Gastroesophageal sphincter (tissue), 4 donors: ENCODE measurements at regions not wholly inside any gene's neighbourhood (a gene's known extent, or its start where the extent isn't known, plus 50 kb on each side); places are given as distances from the start of the nearest gene placed in this dataset.

ENCODE experiments used
- ATAC-seq: fragments of 150-250 bp; one replicate; pipeline ENCODE4 v1.9.1; 2016; ENCODE audit warnings: mild to moderate bottlenecking, moderate library complexity
- H3K27ac ChIP-seq, 4 donors: fragments of 200-600 bp; sonication (generic) in 3 of 4; 1 replicate in 3 of 4; 2 replicates in 1 of 4; pipeline ENCODE4 v1.5.1; 2016 to 2019
- H3K27me3 ChIP-seq: fragments of 200-600 bp; sonication (generic); one replicate; pipeline ENCODE4 v1.5.1; 2019
- H3K36me3 ChIP-seq, 2 donors: fragments of 200-600 bp; sonication (generic); one replicate each; pipeline ENCODE4 v1.5.1; 2019; ENCODE audit warnings: control low read depth in 1 of 2
- H3K4me1 ChIP-seq, 3 donors: fragments of 200-600 bp; sonication (generic); 1 replicate in 2 of 3; 2 replicates in 1 of 3; pipeline ENCODE4 v1.5.1; 2016 to 2019; ENCODE audit warnings: control low read depth in 2 of 3
- H3K4me3 ChIP-seq, 2 donors: fragments of 200-600 bp; sonication (generic); one replicate each; pipeline ENCODE4 v1.5.1; 2019; ENCODE audit warnings: mild to moderate bottlenecking in 1 of 2, moderate library complexity in 1 of 2
- H3K9me3 ChIP-seq, 3 donors: fragments of 200-600 bp; sonication (generic); one replicate each; pipeline ENCODE4 v1.5.1; 2017 to 2019; ENCODE audit warnings: control low read depth in 2 of 3
- CTCF ChIP-seq, 4 experiments: fragments of 200-600 bp in 2 of 4; fragments of 450-650 bp in 2 of 4; sonication (generic) in 1 of 4; IDR thresholded peaks; one replicate each; pipeline ENCODE4 v1.5.1; 2017 to 2019; ENCODE audit warnings: antibody characterized with exemption in 4 of 4, mild to moderate bottlenecking in 2 of 4, moderate library complexity in 2 of 4
- EP300 ChIP-seq: sonication (generic); formaldehyde crosslinking; IDR thresholded peaks from one replicate; pipeline ENCODE4 v1.6.1; 2017; ENCODE audit warnings: antibody characterized with exemption, mild to moderate bottlenecking
- POLR2A ChIP-seq, 2 donors: fragments of 450-650 bp; IDR thresholded peaks; one replicate each; pipeline ENCODE4 v1.6.1; 2017; ENCODE audit warnings: antibody characterized with exemption in 2 of 2, mild to moderate bottlenecking in 2 of 2, moderate library complexity in 1 of 2
- POLR2AphosphoS5 ChIP-seq: sonication (generic); formaldehyde crosslinking; IDR thresholded peaks from one replicate; pipeline ENCODE4 v1.6.1; 2017; ENCODE audit warnings: antibody characterized with exemption
- WGBS, 2 donors: methylation state at CpG; one replicate each; pipeline ENCODE4 v1.1.5; 2018; ENCODE audit warnings: low coverage in 1 of 2; 5-methylcytosine and 5-hydroxymethylcytosine counted together

DNA sequence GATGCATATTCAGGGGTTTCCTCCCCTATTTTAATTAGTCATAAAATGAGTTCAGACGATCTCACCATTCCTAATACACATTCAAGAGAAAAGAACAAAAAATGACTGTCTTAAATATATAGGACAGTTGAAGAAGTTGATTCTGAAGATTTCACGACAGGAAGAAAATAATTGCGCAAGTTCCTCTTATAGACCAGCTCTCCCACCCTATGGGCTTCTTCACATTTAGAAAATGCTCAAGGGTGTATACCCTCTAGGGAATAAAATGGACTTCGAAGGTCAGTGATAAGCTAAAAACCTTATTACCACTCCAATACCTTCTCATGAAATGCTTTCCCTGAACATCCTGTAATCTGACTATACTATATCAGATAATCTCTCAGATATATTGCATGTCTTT is 149.2 kb upstream of the TEX13C start:
- no peaks in the 10 kb centered on the region for H3K36me3 ChIP-seq
- H3K4me3 ChIP-seq = no peak overlapping the region
- no peak for TF ChIP-seq POLR2AphosphoS5
- no peak for TF ChIP-seq EP300
- no peak for TF ChIP-seq CTCF (IDR thresholded peaks at IDR 0.05)
- no peak for TF ChIP-seq POLR2A (IDR thresholded peaks at IDR 0.05)
- H3K27ac ChIP-seq = no peak overlapping the region
- ATAC-seq = no peak
- H3K4me1 ChIP-seq = no peaks in the 10 kb centered on the region
- 88 to 100% methylated on average over 2 to 4 of the region's 4 CpGs for WGBS, 2 donors
- H3K9me3 ChIP-seq = no peaks in the 10 kb centered on the region
- no peaks in the 10 kb centered on the region for H3K27me3 ChIP-seq

GRCh38 chrX:125172531-125172930 is 147.1 kb upstream of the TEX13C start:
- no peaks in the 10 kb centered on the region for H3K4me1 ChIP-seq
- H3K4me3 ChIP-seq = no peak overlapping the region
- TF ChIP-seq POLR2AphosphoS5 (no peak), EP300 (no peak), POLR2A (IDR thresholded peaks at IDR 0.05) (no peak), CTCF (IDR thresholded peaks at IDR 0.05) (no peak)
- ATAC-seq = no peak
- no peak overlapping the region for H3K27ac ChIP-seq
- H3K27me3 ChIP-seq = no peaks in the 10 kb centered on the region
- no peaks in the 10 kb centered on the region for H3K9me3 ChIP-seq
- 79 to 90% methylated on average over 4 to 5 of the region's 5 CpGs for WGBS, 2 donors
- H3K36me3 ChIP-seq = no peaks in the 10 kb centered on the region

DNA sequence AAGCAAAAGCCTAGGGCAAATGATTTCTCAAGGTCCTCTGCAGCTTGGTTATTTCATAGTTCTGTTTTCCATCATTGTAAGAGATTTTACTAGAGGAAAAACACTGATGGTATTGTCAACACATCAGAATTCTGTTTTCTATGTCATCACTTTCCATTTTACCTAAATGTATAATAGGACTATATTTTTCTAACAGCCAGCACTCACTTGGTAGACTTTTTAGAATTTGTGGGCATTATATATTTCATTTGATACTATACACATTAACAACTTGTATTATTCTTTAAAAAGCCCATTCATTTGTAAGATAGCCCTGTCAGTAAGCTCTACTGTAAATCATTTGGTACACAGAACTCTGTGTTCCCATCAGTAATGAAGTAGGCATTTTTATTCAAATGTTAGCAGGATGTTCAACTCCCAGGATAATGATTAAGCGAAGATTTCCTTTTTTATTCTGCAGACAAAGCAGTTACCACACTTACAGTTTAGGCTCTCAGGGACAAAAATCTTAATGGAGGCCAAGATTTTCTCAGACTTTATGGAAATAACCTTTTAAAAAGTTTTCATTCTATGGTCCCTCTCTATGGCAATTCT is 143.6 kb upstream of the TEX13C start:
- Histone ChIP-seq H3K36me3 (no peaks in the 10 kb centered on the region), H3K27me3 (no peaks in the 10 kb centered on the region)
- TF ChIP-seq POLR2AphosphoS5 (no peak), EP300 (no peak), POLR2A (IDR thresholded peaks at IDR 0.05) (no peak), CTCF (IDR thresholded peaks at IDR 0.05) (no peak)

DNA sequence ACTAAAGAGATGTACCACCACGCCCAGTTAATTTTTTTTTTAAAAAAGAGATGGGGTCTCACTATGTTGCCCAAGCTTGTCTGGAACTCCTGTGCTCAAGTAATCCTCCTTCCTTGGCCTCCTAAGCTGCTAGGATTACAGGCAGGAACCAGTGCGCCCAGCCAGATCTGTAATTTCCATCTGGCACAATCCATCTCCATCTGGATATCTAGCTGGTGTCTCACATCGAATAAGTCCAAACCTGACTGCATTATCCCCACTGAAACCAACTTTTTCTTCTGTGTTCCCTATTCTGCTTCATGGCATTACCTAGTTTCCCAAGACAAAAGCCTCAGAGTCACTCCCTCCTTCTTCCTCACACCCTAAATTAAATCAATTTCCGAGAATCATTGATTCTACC is 125.8 kb upstream of the TEX13C start:
- no peak for TF ChIP-seq CTCF (IDR thresholded peaks at IDR 0.05)
- TF ChIP-seq EP300 = no peak
- no peak for TF ChIP-seq POLR2AphosphoS5
- no peak for TF ChIP-seq POLR2A (IDR thresholded peaks at IDR 0.05)
- no peak overlapping the region for H3K4me3 ChIP-seq
- H3K27ac ChIP-seq = no peak overlapping the region
- H3K9me3 ChIP-seq = no peaks in the 10 kb centered on the region
- ATAC-seq = no peak
- no peaks in the 10 kb centered on the region for H3K36me3 ChIP-seq
- H3K4me1 ChIP-seq = no peaks in the 10 kb centered on the region
- WGBS, 2 donors = 86 to 100% methylated on average over 3 of the region's 4 CpGs
- H3K27me3 ChIP-seq = no peaks in the 10 kb centered on the region

More for the DNA sequence above, 143.6 kb upstream of the TEX13C start:
- no peaks in the 10 kb centered on the region for H3K9me3 ChIP-seq
- ATAC-seq = no peak
- WGBS, 2 donors = 0 to 56% methylated on average over 1 of the region's 1 CpG
- H3K27ac ChIP-seq = no peak overlapping the region
- no peak overlapping the region for H3K4me3 ChIP-seq
- no peaks in the 10 kb centered on the region for H3K4me1 ChIP-seq

DNA sequence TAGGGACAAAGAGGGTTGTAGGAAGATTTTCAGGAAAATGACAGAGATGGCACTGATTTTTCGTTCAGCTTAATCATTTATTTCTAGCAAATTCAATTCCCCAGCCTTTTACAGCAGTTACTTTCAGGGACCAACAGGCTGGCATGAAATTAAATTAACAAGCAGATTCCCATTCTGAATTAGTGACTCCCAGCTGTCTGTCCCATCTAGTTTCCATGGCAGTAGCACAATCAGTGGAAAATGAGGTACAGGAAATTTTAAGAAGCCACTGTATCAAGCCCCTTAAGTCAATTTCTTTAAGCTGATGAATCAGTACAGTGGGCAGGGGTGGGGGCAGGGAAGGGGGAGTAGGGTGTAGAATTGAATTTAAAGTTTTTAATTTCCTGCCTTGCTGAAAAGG is 121.1 kb upstream of the TEX13C start:
- ATAC-seq = no peak
- Histone ChIP-seq H3K36me3 (no peaks in the 10 kb centered on the region), H3K4me1 (no peaks in the 10 kb centered on the region), H3K9me3 (no peaks in the 10 kb centered on the region), H3K27me3 (no peaks in the 10 kb centered on the region), H3K27ac (no peak overlapping the region), H3K4me3 (no peak overlapping the region)
- TF ChIP-seq POLR2AphosphoS5 = no peak
- no peak for TF ChIP-seq CTCF (IDR thresholded peaks at IDR 0.05)
- TF ChIP-seq EP300 = no peak
- TF ChIP-seq POLR2A (IDR thresholded peaks at IDR 0.05) = no peak
- WGBS, 2 donors = 42 to 89% methylated on average over 1 of the region's 1 CpG
